GM23338 (cell line): ENCODE measurements at regions not wholly inside any gene's neighbourhood (a gene's known extent, or its start where the extent isn't known, plus 50 kb on each side); places are given as distances from the start of the nearest gene placed in this dataset.

Experiments used
- ATAC-seq: fragments of 200-7000 bp; cut with Tn5 transposase; 3 replicates; pipeline ENCODE4 v1.9.1; 2020
- DNase-seq: peaks from one replicate; pipeline ENCODE4 v3.0.0-alpha.2; 2015; ENCODE audit warnings: low spot score
- H2AFZ ChIP-seq: fragments of 200-600 bp; sonication (generic); 2 replicates; pipeline ENCODE4 v1.8.0; 2016; ENCODE audit warnings: antibody characterized with exemption, mild to moderate bottlenecking, moderate library complexity
- H3F3A ChIP-seq: fragments of 200-600 bp; sonication (generic); replicated peaks from 2 replicates; pipeline ENCODE4 v1.8.0; 2017; ENCODE audit warnings: antibody characterized with exemption, mixed run types, low read depth
- H3K27ac ChIP-seq: fragments of 200-600 bp; sonication (generic); 2 replicates; pipeline ENCODE4 v1.6.1; 2016; ENCODE audit warnings: low read depth
- H3K27me3 ChIP-seq: fragments of 200-600 bp; sonication (generic); 2 replicates; pipeline ENCODE4 v1.8.0; 2016; ENCODE audit warnings: mild to moderate bottlenecking, mixed run types, moderate library complexity; ENCODE audit not compliant: insufficient read depth
- H3K36me3 ChIP-seq: fragments of 200-600 bp; sonication (generic); 2 replicates; pipeline ENCODE4 v1.8.0; 2016; ENCODE audit warnings: mild to moderate bottlenecking; ENCODE audit not compliant: insufficient read depth
- H3K4me1 ChIP-seq: fragments of 200-600 bp; sonication (generic); 2 replicates; pipeline ENCODE4 v1.8.0; 2016; ENCODE audit warnings: mild to moderate bottlenecking, moderate library complexity; ENCODE audit not compliant: insufficient read depth
- H3K4me2 ChIP-seq: fragments of 200-600 bp; sonication (generic); 2 replicates; pipeline ENCODE4 v1.7.1; 2017; ENCODE audit warnings: mixed run types
- H3K4me3 ChIP-seq: fragments of 200-600 bp; sonication (generic); 2 replicates; pipeline ENCODE4 v1.6.1; 2016; ENCODE audit warnings: mixed run types
- H3K79me2 ChIP-seq: fragments of 200-600 bp; sonication (generic); replicated peaks from 2 replicates; pipeline ENCODE4 v1.8.0; 2017; ENCODE audit warnings: mild to moderate bottlenecking; ENCODE audit not compliant: insufficient read depth
- H3K9me2 ChIP-seq: fragments of 200-600 bp; sonication (generic); 2 replicates; pipeline ENCODE4 v1.8.0; 2017; ENCODE audit not compliant: insufficient read depth
- H4K20me1 ChIP-seq: fragments of 200-600 bp; sonication (generic); replicated peaks from 2 replicates; pipeline ENCODE4 v1.8.0; 2017; ENCODE audit warnings: mild to moderate bottlenecking; ENCODE audit not compliant: insufficient read depth
- H3K27ac Mint-ChIP-seq: 2 replicates; pipeline ENCODE4 v1.8.0; 2020; ENCODE audit warnings: inconsistent platforms, mild to moderate bottlenecking, moderate library complexity, mixed read lengths
- H3K27me3 Mint-ChIP-seq: 3 replicates; pipeline ENCODE4 v1.8.0; 2022; ENCODE audit warnings: low read depth, mild to moderate bottlenecking, moderate library complexity, mixed read lengths, inconsistent platforms; ENCODE audit not compliant: insufficient read depth, poor library complexity
- H3K36me3 Mint-ChIP-seq: 3 replicates; pipeline ENCODE4 v1.8.0; 2021; ENCODE audit warnings: low read depth, mild to moderate bottlenecking, inconsistent platforms, moderate library complexity, mixed read lengths
- H3K4me1 Mint-ChIP-seq: 3 replicates; pipeline ENCODE4 v1.8.0; 2020; ENCODE audit warnings: mild to moderate bottlenecking, inconsistent platforms, mixed read lengths
- H3K4me3 Mint-ChIP-seq: 3 replicates; pipeline ENCODE4 v1.8.0; 2021; ENCODE audit warnings: moderate library complexity, mild to moderate bottlenecking, inconsistent platforms, mixed read lengths
- H3K9me3 Mint-ChIP-seq: 3 replicates; pipeline ENCODE4 v1.8.0; 2020; ENCODE audit warnings: moderate library complexity, mild to moderate bottlenecking, inconsistent platforms, mixed read lengths
- CREB1 ChIP-seq: fragments of 250-450 bp; sonication (Bioruptor Pico); IDR thresholded peaks from 2 replicates; pipeline ENCODE4 v1.5.0; 2020; ENCODE audit warnings: low read depth, mild to moderate bottlenecking, moderate library complexity
- CTCF ChIP-seq, 2 experiments: fragments of 200-600 bp in 1 of 2; sonication (generic) in 1 of 2; conservative IDR thresholded peaks; 2 replicates each; pipeline versions ENCODE4 v1.5.1 to v1.6.1; 2016 to 2017; ENCODE audit warnings: antibody characterized with exemption in 2 of 2, low read depth in 2 of 2, mild to moderate bottlenecking in 2 of 2, moderate library complexity in 1 of 2
- ETS1 ChIP-seq: IDR thresholded peaks from 2 replicates; pipeline ENCODE4 v1.6.1; 2016; ENCODE audit warnings: antibody characterized with exemption
- JUNB ChIP-seq: IDR thresholded peaks from one replicate; pipeline ENCODE4 v1.6.1; 2016; ENCODE audit warnings: antibody characterized with exemption; ENCODE audit not compliant: unreplicated experiment
- NANOG ChIP-seq: IDR thresholded peaks from 2 replicates; pipeline ENCODE4 v1.6.1; 2016; ENCODE audit warnings: antibody characterized with exemption, borderline replicate concordance
- POLR2AphosphoS5 ChIP-seq: IDR thresholded peaks from 2 replicates; pipeline ENCODE4 v1.6.1; 2016; ENCODE audit warnings: antibody characterized with exemption, low read depth
- REST ChIP-seq: IDR thresholded peaks from one replicate; pipeline ENCODE4 v1.6.1; 2018; ENCODE audit warnings: antibody characterized with exemption; ENCODE audit not compliant: unreplicated experiment
- ZNF114 ChIP-seq: fragments of 250-450 bp; sonication (Bioruptor Pico); IDR thresholded peaks from 2 replicates; pipeline ENCODE4 v1.5.0; 2020; ENCODE audit warnings: mild to moderate bottlenecking, moderate library complexity
- ZNF331 ChIP-seq: fragments of 250-450 bp; sonication (Bioruptor Pico); IDR thresholded peaks from 2 replicates; pipeline ENCODE4 v1.5.0; 2020; ENCODE audit warnings: low read depth, mild to moderate bottlenecking, moderate library complexity

- Mint-ChIP-seq H3K4me3 (no peak overlapping the region; the same call in 2 of the 3 replicates), H3K27me3 (peaks cover 9% of the 10 kb centered on the region), H3K36me3 (no peaks in the 10 kb centered on the region), H3K27ac (no peak overlapping the region), H3K9me3 (no peaks in the 10 kb centered on the region; the same call in 2 of the 3 replicates), H3K4me1 (peaks cover 27% of the 10 kb centered on the region)
- H3K4me2 ChIP-seq: no peak overlapping the region
- H3K4me3 ChIP-seq: no peak overlapping the region
- H3F3A ChIP-seq: no peaks in the 10 kb centered on the region
- no peaks in the 10 kb centered on the region for H3K27me3 ChIP-seq
- H3K9me2 ChIP-seq: no peaks in the 10 kb centered on the region
- DNase-seq (no peak), ATAC-seq (no peak)
- H3K4me1 ChIP-seq: peaks cover 19% of the 10 kb centered on the region
- no peaks in the 10 kb centered on the region for H3K36me3 ChIP-seq
- TF ChIP-seq NANOG (no peak), REST (no peak), CTCF (conservative IDR thresholded peaks at IDR 0.05; ENCODE audit: low read depth in 2 of 2) (no peak), ETS1 (no peak), ZNF331 (CRISPR knock-in tag) (no peak)
- H3K79me2 ChIP-seq: no peaks in the 10 kb centered on the region
- H2AFZ ChIP-seq: no peak overlapping the region
- no peak overlapping the region for H3K27ac ChIP-seq
- H4K20me1 ChIP-seq: no peaks in the 10 kb centered on the region
These were observed 61.1 kb upstream of the UNC5A start for GRCh38 chr5:176748967-176749935.

GRCh38 chr5:176750144-176750543 lies 60.2 kb upstream of the UNC5A start:
- no peaks in the 10 kb centered on the region for H3K79me2 ChIP-seq
- Mint-ChIP-seq H3K4me3 (no peak overlapping the region), H3K27ac (no peak overlapping the region), H3K27me3 (peaks cover 6% of the 10 kb centered on the region), H3K36me3 (no peaks in the 10 kb centered on the region), H3K4me1 (peaks cover 18% of the 10 kb centered on the region), H3K9me3 (no peaks in the 10 kb centered on the region; the same call in 2 of the 3 replicates)
- peaks cover 12% of the 10 kb centered on the region for H3K4me1 ChIP-seq
- H3F3A ChIP-seq: no peaks in the 10 kb centered on the region
- H3K4me2 ChIP-seq: no peak overlapping the region
- H3K9me2 ChIP-seq: no peaks in the 10 kb centered on the region
- no peaks in the 10 kb centered on the region for H3K27me3 ChIP-seq
- H3K27ac ChIP-seq: no peak overlapping the region
- no peak overlapping the region for H3K4me3 ChIP-seq
- no peaks in the 10 kb centered on the region for H4K20me1 ChIP-seq
- ATAC-seq (no peak), DNase-seq (no peak)
- H2AFZ ChIP-seq: no peak overlapping the region
- no peaks in the 10 kb centered on the region for H3K36me3 ChIP-seq
- TF ChIP-seq CREB1: no peak
- TF ChIP-seq NANOG: no peak
- TF ChIP-seq JUNB: no peak
- no peak for TF ChIP-seq ETS1
- TF ChIP-seq POLR2AphosphoS5: no peak
- TF ChIP-seq CTCF (conservative IDR thresholded peaks at IDR 0.05; ENCODE audit: low read depth in 2 of 2): no peak
- TF ChIP-seq ZNF114 (CRISPR knock-in tag): no peak
